WERI-Rb-1 (cell line): ENCODE measurements at regions not wholly inside any gene's neighbourhood (a gene's known extent, or its start where the extent isn't known, plus 50 kb on each side); places are given as distances from the start of the nearest gene placed in this dataset.

Experiments
- DNase-seq: peaks from one replicate; pipeline ENCODE4 v3.0.0-alpha.2; 2020
- H3K27ac ChIP-seq: fragments of 250-450 bp; sonication (Bioruptor Pico); 2 replicates; pipeline ENCODE4 v1.5.1; 2020; ENCODE audit warnings: mild to moderate bottlenecking, moderate library complexity
- H3K27me3 ChIP-seq: fragments of 250-450 bp; sonication (Bioruptor Pico); 2 replicates; pipeline ENCODE4 v1.5.1; 2021; ENCODE audit warnings: mild to moderate bottlenecking, low read depth, moderate library complexity; ENCODE audit not compliant: insufficient read depth, severe bottlenecking
- H3K36me3 ChIP-seq: fragments of 250-450 bp; sonication (Bioruptor Pico); 2 replicates; pipeline ENCODE4 v1.5.1; 2020; ENCODE audit warnings: mild to moderate bottlenecking, moderate library complexity
- H3K4me3 ChIP-seq: 2 replicates; pipeline ENCODE4 v1.5.1; 2011; ENCODE audit warnings: low read depth, mild to moderate bottlenecking, control low read depth, low read length
- H3K9me3 ChIP-seq: fragments of 250-450 bp; sonication (Bioruptor Pico); 2 replicates; pipeline ENCODE4 v1.5.1; 2021; ENCODE audit warnings: mild to moderate bottlenecking, moderate library complexity; ENCODE audit not compliant: severe bottlenecking
- TF ChIP-seq, protein P1 (sequence below): IDR thresholded peaks from 2 replicates; pipeline ENCODE4 v1.5.1; 2011; ENCODE audit warnings: low read depth, mild to moderate bottlenecking, control low read depth, inconsistent platforms, low read length

- Histone ChIP-seq H3K27me3 (no peaks in the 10 kb centered on the region), H3K27ac (no peak overlapping the region), H3K9me3 (peaks cover 2% of the 10 kb centered on the region), H3K4me3 (no peak overlapping the region), H3K36me3 (no peaks in the 10 kb centered on the region)
- TF ChIP-seq, protein P1, sequence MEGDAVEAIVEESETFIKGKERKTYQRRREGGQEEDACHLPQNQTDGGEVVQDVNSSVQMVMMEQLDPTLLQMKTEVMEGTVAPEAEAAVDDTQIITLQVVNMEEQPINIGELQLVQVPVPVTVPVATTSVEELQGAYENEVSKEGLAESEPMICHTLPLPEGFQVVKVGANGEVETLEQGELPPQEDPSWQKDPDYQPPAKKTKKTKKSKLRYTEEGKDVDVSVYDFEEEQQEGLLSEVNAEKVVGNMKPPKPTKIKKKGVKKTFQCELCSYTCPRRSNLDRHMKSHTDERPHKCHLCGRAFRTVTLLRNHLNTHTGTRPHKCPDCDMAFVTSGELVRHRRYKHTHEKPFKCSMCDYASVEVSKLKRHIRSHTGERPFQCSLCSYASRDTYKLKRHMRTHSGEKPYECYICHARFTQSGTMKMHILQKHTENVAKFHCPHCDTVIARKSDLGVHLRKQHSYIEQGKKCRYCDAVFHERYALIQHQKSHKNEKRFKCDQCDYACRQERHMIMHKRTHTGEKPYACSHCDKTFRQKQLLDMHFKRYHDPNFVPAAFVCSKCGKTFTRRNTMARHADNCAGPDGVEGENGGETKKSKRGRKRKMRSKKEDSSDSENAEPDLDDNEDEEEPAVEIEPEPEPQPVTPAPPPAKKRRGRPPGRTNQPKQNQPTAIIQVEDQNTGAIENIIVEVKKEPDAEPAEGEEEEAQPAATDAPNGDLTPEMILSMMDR = no peak
- DNase-seq = no peak
Observed at GRCh38 chr4:156280686-156281085, 327.0 kb upstream of the CTSO start.

GRCh38 chr4:156265407-156265806 is 311.7 kb upstream of the CTSO start:
- TF ChIP-seq, protein P1 = no peak
- Histone ChIP-seq H3K36me3 (no peaks in the 10 kb centered on the region), H3K9me3 (no peaks in the 10 kb centered on the region), H3K27ac (no peak overlapping the region), H3K4me3 (no peak overlapping the region), H3K27me3 (no peaks in the 10 kb centered on the region)
- no peak for DNase-seq

DNA sequence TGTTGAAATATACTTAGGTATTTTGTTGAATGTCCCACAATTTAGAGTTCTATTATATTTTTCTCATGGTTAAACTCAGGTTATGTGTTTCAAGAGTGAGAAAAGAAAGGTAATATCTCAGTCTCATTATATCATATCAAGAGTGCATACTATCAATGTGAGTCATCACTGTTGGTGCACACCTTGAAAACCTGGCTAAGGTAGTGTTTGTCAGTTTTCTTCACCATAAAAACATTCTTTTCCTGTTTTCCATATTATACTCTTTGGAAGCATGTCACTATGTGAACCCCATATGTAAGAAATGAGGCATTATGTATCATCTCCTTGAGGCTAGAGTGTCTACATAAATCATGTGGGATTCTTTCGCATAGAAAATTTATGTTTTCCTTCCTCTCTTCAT is 307.6 kb upstream of the CTSO start:
- no peaks in the 10 kb centered on the region for H3K27me3 ChIP-seq
- no peak for DNase-seq
- TF ChIP-seq, protein P1 = no peak
- no peak overlapping the region for H3K27ac ChIP-seq
- no peaks in the 10 kb centered on the region for H3K9me3 ChIP-seq
- no peaks in the 10 kb centered on the region for H3K36me3 ChIP-seq
- no peak overlapping the region for H3K4me3 ChIP-seq

DNA sequence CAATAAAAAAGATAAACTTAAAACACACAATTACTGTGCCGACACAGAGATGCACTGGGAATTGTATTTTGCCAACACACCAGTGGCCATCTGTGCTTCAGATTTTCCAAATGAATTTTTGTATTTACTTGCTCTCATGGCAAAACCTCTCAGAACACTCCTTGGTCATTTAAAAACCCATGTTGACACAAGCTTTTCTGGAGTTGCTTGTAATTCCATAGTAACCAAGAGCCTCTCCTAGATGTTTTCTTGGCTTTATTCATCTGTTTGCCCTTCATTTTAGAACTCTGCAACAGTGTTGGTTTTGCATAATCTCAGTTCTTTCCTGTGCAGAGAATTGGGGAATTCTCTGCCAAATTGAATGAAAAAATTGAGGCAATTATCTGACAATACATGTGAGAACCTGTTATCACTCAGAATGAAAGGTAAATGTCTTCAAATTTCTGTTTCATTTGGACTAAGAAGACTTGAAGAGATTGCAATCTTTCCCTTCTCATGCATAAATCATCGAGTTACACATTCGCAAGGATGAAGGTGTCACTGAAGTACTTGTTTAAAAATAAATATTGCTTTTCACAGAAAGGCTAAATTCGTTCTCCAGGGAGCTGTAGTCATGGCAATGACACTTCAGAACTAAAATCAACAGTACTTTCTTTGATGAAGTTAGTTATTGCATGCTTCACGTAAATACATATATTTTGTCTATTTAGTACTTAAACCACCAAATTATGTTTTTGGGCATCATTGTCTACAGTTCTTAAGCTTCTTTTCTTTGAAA is 301.8 kb upstream of the CTSO start:
- Histone ChIP-seq H3K9me3 (no peaks in the 10 kb centered on the region), H3K27ac (no peak overlapping the region), H3K36me3 (no peaks in the 10 kb centered on the region), H3K27me3 (no peaks in the 10 kb centered on the region), H3K4me3 (no peak overlapping the region)
- no peak for DNase-seq
- TF ChIP-seq, protein P1 = no peak

- Histone ChIP-seq H3K36me3 (no peaks in the 10 kb centered on the region), H3K9me3 (no peaks in the 10 kb centered on the region), H3K4me3 (no peak overlapping the region), H3K27me3 (no peaks in the 10 kb centered on the region), H3K27ac (no peak overlapping the region)
- TF ChIP-seq, protein P1 = no peak
- DNase-seq = no peak
Observed at GRCh38 chr4:156252358-156252921, 298.8 kb upstream of the CTSO start.
